ENCODE measurements at regions not wholly inside any gene's neighbourhood (a gene's known extent, or its start where the extent isn't known, plus 50 kb on each side); places are given as distances from the start of the nearest gene placed in this dataset.

- intact Hi-C loops (cut with DNase I) = no loop called here
- DNase-seq = no peak
These were observed 633.5 kb downstream of the RFPL4B start for GRCh38 chr6:112980676-112981075.

DNA sequence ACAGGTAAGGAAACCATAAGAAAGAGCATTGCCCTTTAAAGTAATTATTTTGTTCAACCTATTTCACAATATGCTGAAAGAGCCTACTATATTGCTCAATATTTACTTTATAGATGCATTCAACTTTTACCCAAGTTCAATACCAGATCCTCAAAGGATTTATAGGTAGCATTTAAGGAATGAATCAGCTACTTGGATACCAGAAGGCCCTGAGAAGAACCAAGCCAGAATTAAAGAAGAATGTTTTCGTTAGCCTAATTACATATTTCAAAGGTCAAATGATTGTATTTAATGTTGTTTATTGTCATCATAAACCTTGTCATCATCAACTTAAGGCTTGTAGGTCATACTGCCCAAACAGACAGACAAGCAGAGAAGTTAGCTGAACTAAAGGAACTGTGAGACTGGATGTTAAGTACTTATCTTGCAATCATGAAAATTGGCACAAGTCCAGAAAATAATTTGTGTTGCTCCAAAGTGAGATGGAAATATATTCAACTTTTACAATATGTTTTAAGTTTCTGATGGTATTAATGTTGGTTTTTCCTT is 636.7 kb downstream of the RFPL4B start:
- DNase-seq = no peak
- intact Hi-C loops (cut with DNase I) = no loop called here

DNA sequence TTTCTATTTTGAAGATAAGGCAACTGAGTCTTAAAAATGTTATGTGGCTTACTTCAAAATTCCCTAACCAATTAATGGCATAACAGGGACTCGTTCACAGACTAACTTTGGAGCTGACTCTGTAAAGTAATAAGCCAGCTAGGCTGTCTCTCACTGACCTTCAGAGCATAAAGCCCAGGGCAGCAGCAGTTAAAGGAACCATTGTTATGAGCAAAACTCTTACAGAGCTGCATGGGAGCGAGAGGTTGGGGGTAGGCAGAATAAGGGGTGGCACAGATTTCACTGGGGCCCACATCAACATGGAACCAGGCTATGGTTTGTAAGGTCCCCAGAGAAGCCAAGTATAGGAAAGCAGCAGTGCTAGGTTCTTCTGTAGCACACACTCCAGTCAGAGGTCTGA is 637.8 kb downstream of the RFPL4B start:
- no peak for DNase-seq
- intact Hi-C loops (cut with DNase I) = no loop called here

GRCh38 chr6:112986321-112986720 is 639.2 kb downstream of the RFPL4B start:
- intact Hi-C loops (cut with DNase I) = no loop called here
- no peak for DNase-seq

GRCh38 chr6:112988748-112989147 is 641.6 kb downstream of the RFPL4B start:
- intact Hi-C loops (cut with DNase I) = no loop called here

DNA sequence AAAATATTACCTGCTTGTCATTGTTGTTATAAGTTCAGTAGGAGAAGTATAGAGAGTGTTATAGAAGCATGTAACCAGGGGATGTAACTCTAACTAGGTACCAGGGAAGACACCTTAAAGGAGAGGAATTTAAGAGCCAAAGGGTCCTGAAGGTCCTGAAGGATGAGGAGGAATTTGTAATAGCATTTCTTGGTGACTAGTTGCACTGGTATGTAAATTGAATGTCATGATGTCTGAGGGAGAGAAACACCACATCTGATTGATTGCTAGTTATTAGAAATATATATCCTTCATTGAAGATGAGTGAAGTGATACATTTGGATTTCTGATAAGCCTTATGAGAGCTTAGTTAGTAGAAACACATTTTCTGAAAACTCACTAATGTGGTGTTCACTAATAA is 643.8 kb downstream of the RFPL4B start:
- intact Hi-C loops (cut with DNase I) = no loop called here
- DNase-seq = no peak

More at GRCh38 chr6:112988748-112989147, 641.6 kb downstream of the RFPL4B start:
- no peak for DNase-seq

DNA sequence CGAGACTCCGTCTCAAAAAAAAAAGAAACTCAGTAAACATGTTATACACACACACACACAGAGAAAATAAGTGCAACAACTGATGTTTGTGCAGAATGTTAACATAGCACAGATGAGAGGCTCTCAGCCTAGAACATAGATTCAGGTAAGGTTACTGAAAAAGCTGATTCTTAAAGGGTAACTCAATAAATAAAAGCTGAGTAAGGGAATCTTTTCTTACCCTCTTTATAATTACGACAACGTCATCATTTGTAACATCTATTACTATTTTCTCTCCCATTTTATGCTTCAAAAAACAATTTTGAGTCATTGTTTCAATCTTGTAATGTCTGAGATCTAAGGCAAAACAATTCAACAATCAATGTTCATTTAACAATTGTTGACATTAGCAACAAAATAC is 644.8 kb downstream of the RFPL4B start:
- intact Hi-C loops (cut with DNase I) = no loop called here
- DNase-seq = no peak

GRCh38 chr6:112997421-112998085 is 650.4 kb downstream of the RFPL4B start:
- no peak for DNase-seq
- intact Hi-C loops (cut with DNase I) = no loop called here

- intact Hi-C loops (cut with DNase I) = no loop called here
- DNase-seq = no peak
These were observed 656.9 kb downstream of the RFPL4B start for GRCh38 chr6:113004054-113004453.

GRCh38 chr6:113004470-113005270 is 657.5 kb downstream of the RFPL4B start:
- intact Hi-C loops (cut with DNase I) = no loop called here
- no peak for DNase-seq

- intact Hi-C loops (cut with DNase I) = no loop called here
- DNase-seq = no peak
These were observed 659.4 kb downstream of the RFPL4B start for GRCh38 chr6:113006494-113006893.

GRCh38 chr6:113009682-113010081 is 662.6 kb downstream of the RFPL4B start:
- no peak for DNase-seq
- intact Hi-C loops (cut with DNase I) = no loop called here

GRCh38 chr6:113010196-113010989 is 663.3 kb downstream of the RFPL4B start:
- intact Hi-C loops (cut with DNase I) = no loop called here
- no peak for DNase-seq

- intact Hi-C loops (cut with DNase I) = no loop called here
- DNase-seq = no peak
These were observed 664.3 kb downstream of the RFPL4B start for GRCh38 chr6:113011389-113011788.

DNA sequence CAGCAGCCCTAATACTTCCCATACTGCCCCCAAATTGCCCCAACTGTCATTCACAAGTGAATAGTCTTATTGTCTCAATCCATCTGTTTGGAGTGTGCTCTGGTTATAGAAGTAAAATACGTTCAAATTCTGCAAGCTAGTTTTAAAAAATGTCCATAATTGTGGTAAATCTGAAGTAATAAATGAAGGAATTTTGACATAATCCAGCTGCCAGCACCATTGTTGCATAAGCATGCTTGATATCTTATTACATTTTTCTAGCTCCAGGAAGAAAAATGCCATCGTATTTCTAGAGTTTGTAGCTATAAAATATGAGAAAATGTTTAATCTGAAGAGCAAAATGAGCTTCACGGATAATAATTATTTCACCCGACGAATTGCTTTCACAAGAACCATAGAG is 664.7 kb downstream of the RFPL4B start:
- intact Hi-C loops (cut with DNase I) = no loop called here
- no peak for DNase-seq

- DNase-seq = no peak
- intact Hi-C loops (cut with DNase I) = no loop called here
These were observed 668.1 kb downstream of the RFPL4B start for GRCh38 chr6:113015249-113015648.

DNA sequence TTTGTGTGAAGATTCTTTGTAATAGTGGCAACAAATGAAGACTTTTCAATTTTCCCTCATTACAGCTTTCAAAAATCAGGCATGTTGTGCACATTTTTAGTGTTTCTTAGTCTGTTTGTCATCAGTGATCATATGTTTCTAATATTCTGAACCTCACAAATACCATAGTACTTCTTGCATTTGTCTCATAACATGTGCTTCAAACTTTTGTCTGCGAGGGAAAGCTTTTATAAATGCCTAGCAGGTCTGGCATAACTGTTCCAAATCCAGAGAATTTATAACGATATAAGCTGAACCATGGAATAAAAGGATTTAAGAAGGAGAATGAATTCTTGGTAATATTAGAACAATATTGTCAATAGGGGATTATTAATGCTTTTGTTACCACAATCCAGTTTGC is 670.2 kb downstream of the RFPL4B start:
- intact Hi-C loops (cut with DNase I) = no loop called here
- no peak for DNase-seq

GRCh38 chr6:113018351-113019151 is 671.4 kb downstream of the RFPL4B start:
- intact Hi-C loops (cut with DNase I) = no loop called here
- peak in 7 of 42 donors; percentile 5 to 55 (median 9) for DNase-seq

DNA sequence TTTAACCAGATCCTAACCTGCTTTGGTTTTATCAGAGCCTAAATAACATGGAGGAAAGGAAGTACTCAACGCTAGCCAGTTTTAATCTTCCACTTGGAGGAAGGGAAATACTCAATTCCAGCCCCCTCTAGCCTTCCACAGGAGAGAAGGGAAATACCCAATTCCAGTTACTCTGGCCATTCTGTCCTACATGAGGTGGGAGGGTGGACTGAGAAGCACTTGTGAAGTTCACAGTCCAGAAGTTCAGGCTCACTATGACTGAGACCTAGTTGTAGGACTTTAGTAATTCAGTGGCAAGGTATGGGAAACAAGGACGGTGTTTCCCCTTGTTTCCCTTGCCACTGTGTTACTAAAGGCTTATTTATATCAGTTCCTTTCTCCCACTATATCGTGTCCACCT is 672.0 kb downstream of the RFPL4B start:
- intact Hi-C loops (cut with DNase I) = no loop called here
- no peak for DNase-seq
